WTC11 (cell line): ENCODE measurements at regions not wholly inside any gene's neighbourhood (a gene's known extent, or its start where the extent isn't known, plus 50 kb on each side); places are given as distances from the start of the nearest gene placed in this dataset.

ENCODE experiments used
- CTCF ChIP-seq: fragments of 200-600 bp; IDR thresholded peaks from 2 replicates; pipeline ENCODE4 v1.8.0; 2022; ENCODE audit warnings: antibody characterized with exemption
- ESRRA ChIP-seq: sonication (generic); formaldehyde crosslinking; IDR thresholded peaks from 2 replicates; pipeline ENCODE4 v1.8.1; 2022; ENCODE audit warnings: mild to moderate bottlenecking, missing genetic modification reagents, borderline replicate concordance
- FOXP1 ChIP-seq: sonication (generic); formaldehyde crosslinking; IDR thresholded peaks from 2 replicates; pipeline ENCODE4 v1.8.0; 2022; ENCODE audit warnings: missing genetic modification reagents, mild to moderate bottlenecking, moderate library complexity, borderline replicate concordance
- SP1 ChIP-seq: sonication (generic); formaldehyde crosslinking; conservative IDR thresholded peaks from 2 replicates; pipeline ENCODE4 v1.8.1; 2022; ENCODE audit warnings: missing genetic modification reagents
- TEAD4 ChIP-seq: sonication (generic); formaldehyde crosslinking; IDR thresholded peaks from 2 replicates; pipeline ENCODE4 v1.8.0; 2022; ENCODE audit warnings: mild to moderate bottlenecking, missing genetic modification reagents
- TP53 ChIP-seq: sonication (generic); formaldehyde crosslinking; IDR thresholded peaks from 2 replicates; pipeline ENCODE4 v1.8.1; 2023; ENCODE audit warnings: mild to moderate bottlenecking, missing genetic modification reagents

- no peak for TF ChIP-seq CTCF
- no peak for TF ChIP-seq FOXP1
- TF ChIP-seq TEAD4 (CRISPR knock-in tag): no peak
- TF ChIP-seq SP1 (CRISPR knock-in tag): no peak
- no peak for TF ChIP-seq ESRRA (CRISPR knock-in tag)
- TF ChIP-seq TP53 (CRISPR knock-in tag): no peak
These were observed 415.7 kb upstream of the FIGN start for GRCh38 chr2:164151522-164151921.
